Hepatocyte (in vitro differentiated cells): ENCODE measurements at regions not wholly inside any gene's neighbourhood (a gene's known extent, or its start where the extent isn't known, plus 50 kb on each side); places are given as distances from the start of the nearest gene placed in this dataset.

Experiments
- DNase-seq: peaks from one replicate; pipeline ENCODE4 v3.0.0-alpha.2; 2016; ENCODE audit warnings: low spot score
- H2AFZ ChIP-seq: fragments of 200-600 bp; sonication (generic); 2 replicates; pipeline ENCODE4 v1.6.0; 2016; ENCODE audit warnings: antibody characterized with exemption, mild to moderate bottlenecking
- H3K27ac ChIP-seq: fragments of 200-600 bp; sonication (generic); 2 replicates; pipeline ENCODE4 v1.5.1; 2016; ENCODE audit warnings: mild to moderate bottlenecking
- H3K27me3 ChIP-seq: fragments of 200-600 bp; sonication (generic); 2 replicates; pipeline ENCODE4 v1.6.1; 2016
- H3K36me3 ChIP-seq: fragments of 200-600 bp; sonication (generic); replicated peaks from 2 replicates; pipeline ENCODE4 v1.5.1; 2016; ENCODE audit warnings: low read depth; ENCODE audit not compliant: insufficient read depth
- H3K4me1 ChIP-seq: fragments of 200-600 bp; sonication (generic); 2 replicates; pipeline ENCODE4 v1.5.1; 2016; ENCODE audit warnings: mild to moderate bottlenecking, moderate library complexity; ENCODE audit not compliant: insufficient read depth
- H3K4me2 ChIP-seq: fragments of 200-600 bp; sonication (generic); 2 replicates; pipeline ENCODE4 v1.6.0; 2016
- H3K4me3 ChIP-seq: fragments of 200-600 bp; sonication (generic); 2 replicates; pipeline ENCODE4 v1.5.1; 2016; ENCODE audit warnings: mild to moderate bottlenecking
- H3K79me2 ChIP-seq: fragments of 200-600 bp; sonication (generic); 2 replicates; pipeline ENCODE4 v1.6.0; 2017; ENCODE audit warnings: mild to moderate bottlenecking
- H3K9me2 ChIP-seq: fragments of 200-600 bp; sonication (generic); replicated peaks from 2 replicates; pipeline ENCODE4 v1.6.0; 2017; ENCODE audit warnings: mild to moderate bottlenecking; ENCODE audit not compliant: insufficient read depth
- H3K9me3 ChIP-seq: fragments of 200-600 bp; sonication (generic); 2 replicates; pipeline ENCODE4 v1.5.1; 2016; ENCODE audit warnings: low read depth, mild to moderate bottlenecking
- H4K20me1 ChIP-seq: fragments of 200-600 bp; sonication (generic); 2 replicates; pipeline ENCODE4 v1.6.0; 2016; ENCODE audit warnings: mild to moderate bottlenecking; ENCODE audit not compliant: insufficient read depth, poor library complexity, severe bottlenecking
- EZH2 ChIP-seq: fragments of 200-600 bp; sonication (generic); IDR thresholded peaks from 2 replicates; pipeline ENCODE4 v1.6.1; 2016; ENCODE audit warnings: antibody characterized with exemption, mild to moderate bottlenecking, borderline replicate concordance
- EZH2phosphoT487 ChIP-seq: fragments of 200-600 bp; sonication (generic); IDR thresholded peaks from one replicate; pipeline ENCODE4 v1.6.1; 2018; ENCODE audit warnings: antibody characterized with exemption, mild to moderate bottlenecking, low read depth, moderate library complexity; ENCODE audit not compliant: unreplicated experiment, severe bottlenecking
- WGBS: methylation state at CpG from one replicate; pipeline ENCODE4 v1.1.6; 2016; ENCODE audit warnings: low lambda C conversion rate; ENCODE audit errors: missing lambda C conversion rate; 5-methylcytosine and 5-hydroxymethylcytosine counted together
- TF ChIP-seq, protein P1 (sequence below): fragments of 200-600 bp; sonication (generic); IDR thresholded peaks from 2 replicates; pipeline ENCODE4 v1.5.1; 2016; ENCODE audit warnings: antibody characterized with exemption, mild to moderate bottlenecking; ENCODE audit not compliant: poor library complexity

DNA sequence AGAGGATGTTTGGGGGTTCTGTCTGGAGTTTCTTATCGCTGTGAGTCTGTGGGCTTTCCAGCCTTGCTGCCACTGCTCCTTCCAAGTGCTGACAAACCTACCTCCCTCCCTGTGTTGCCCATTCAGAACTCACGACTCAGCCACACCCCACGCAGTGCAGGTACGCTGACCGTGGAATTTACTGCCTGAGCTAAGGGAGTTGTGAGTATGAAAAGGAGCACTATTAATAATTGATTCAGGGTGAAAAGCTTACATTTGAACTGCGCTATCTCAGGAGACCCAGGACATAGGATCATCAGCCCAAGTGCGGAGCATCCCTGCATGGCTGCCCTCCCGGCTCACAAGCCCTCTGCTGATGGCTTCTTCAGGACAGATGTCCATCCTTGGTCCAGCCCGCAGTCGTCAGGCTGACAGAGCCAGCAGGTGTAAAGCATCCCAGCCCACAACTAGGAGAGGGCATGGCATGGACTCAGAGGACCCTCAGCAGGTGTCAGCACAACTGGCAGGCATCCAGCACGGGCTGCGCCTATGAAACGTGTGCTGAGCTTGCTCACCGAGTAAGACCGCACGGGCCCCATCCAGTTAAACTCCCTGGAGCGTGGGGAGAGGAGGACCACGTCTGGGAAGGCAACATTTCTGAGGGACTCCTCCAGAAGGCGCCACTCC is 244.0 kb downstream of the COL4A1 start:
- Histone ChIP-seq H3K4me3 (no peak overlapping the region), H3K79me2 (no peaks in the 10 kb centered on the region), H3K9me3 (no peaks in the 10 kb centered on the region), H3K4me1 (no peaks in the 10 kb centered on the region), H4K20me1 (no peaks in the 10 kb centered on the region), H3K36me3 (no peaks in the 10 kb centered on the region), H3K27ac (peak overlapping the region; percentile 11), H3K9me2 (no peaks in the 10 kb centered on the region), H2AFZ (no peak overlapping the region), H3K27me3 (no peaks in the 10 kb centered on the region), H3K4me2 (no peak overlapping the region)
- no peak for TF ChIP-seq EZH2
- TF ChIP-seq, protein P1, sequence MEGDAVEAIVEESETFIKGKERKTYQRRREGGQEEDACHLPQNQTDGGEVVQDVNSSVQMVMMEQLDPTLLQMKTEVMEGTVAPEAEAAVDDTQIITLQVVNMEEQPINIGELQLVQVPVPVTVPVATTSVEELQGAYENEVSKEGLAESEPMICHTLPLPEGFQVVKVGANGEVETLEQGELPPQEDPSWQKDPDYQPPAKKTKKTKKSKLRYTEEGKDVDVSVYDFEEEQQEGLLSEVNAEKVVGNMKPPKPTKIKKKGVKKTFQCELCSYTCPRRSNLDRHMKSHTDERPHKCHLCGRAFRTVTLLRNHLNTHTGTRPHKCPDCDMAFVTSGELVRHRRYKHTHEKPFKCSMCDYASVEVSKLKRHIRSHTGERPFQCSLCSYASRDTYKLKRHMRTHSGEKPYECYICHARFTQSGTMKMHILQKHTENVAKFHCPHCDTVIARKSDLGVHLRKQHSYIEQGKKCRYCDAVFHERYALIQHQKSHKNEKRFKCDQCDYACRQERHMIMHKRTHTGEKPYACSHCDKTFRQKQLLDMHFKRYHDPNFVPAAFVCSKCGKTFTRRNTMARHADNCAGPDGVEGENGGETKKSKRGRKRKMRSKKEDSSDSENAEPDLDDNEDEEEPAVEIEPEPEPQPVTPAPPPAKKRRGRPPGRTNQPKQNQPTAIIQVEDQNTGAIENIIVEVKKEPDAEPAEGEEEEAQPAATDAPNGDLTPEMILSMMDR = no peak
- no peak for TF ChIP-seq EZH2phosphoT487
- 92% methylated on average over 19 of the region's 19 CpGs for WGBS
- DNase-seq = no peak

DNA sequence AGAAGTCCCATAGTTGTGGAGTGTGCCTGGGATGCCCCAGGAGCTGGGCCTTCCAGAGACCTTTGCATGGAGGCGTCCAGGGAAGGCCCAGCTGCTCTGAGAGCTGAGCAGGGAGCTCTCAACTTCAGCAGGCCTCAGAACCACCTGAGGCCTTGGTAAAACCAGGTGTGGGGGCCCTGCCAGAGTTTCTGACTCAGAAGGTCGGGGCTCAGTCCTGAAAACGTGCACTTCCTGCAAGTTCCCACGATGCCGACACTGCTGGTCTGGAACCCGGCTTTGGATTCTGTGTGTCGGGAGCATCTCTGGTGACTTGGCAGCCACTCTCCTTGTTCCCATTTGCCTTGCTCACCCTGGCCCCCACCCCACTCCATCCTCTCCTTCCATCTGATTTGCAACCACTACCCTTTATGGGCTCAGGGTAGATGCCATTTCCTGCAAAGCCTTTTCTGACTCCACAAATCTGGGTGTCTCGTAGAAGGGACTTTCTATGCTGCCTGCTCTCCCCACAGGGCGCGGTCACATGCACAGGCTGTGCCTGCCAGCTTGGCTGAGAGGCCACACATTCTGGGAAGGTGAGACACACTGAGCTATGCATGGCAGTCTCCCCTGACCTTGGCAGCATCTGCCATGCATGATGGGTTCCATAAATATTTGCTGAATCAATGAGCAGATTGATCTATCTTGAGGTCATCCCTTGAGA is 244.7 kb downstream of the COL4A1 start:
- Histone ChIP-seq H3K9me2 (no peaks in the 10 kb centered on the region), H3K4me1 (no peaks in the 10 kb centered on the region), H2AFZ (no peak overlapping the region), H3K4me2 (no peak overlapping the region), H3K27me3 (no peaks in the 10 kb centered on the region), H3K36me3 (no peaks in the 10 kb centered on the region), H3K27ac (no peak overlapping the region), H3K79me2 (no peaks in the 10 kb centered on the region), H4K20me1 (no peaks in the 10 kb centered on the region), H3K4me3 (no peak overlapping the region), H3K9me3 (no peaks in the 10 kb centered on the region)
- TF ChIP-seq, protein P1 = no peak
- TF ChIP-seq EZH2 = no peak
- TF ChIP-seq EZH2phosphoT487 = no peak
- DNase-seq = no peak
- 90% methylated on average over 10 of the region's 10 CpGs for WGBS

DNA sequence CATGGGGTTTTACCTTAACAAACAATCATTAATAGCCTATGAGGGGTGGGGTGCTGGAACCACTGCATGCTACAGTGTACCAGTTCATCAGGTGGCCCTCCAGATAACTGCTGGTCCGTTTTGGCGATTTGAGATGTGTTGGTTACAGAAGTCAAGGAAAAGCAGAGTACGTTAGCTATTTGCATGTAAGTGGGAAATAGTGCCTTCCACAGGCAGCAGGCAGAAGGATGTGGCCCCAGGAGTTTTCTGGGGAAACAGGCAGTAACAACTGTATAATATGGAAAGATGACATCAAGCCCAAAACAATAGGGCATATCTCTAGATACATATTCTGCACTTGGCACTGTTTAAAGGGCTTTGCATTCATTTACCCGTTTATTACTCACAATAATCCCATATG is 245.7 kb downstream of the COL4A1 start:
- DNase-seq = no peak
- Histone ChIP-seq H3K79me2 (no peaks in the 10 kb centered on the region), H2AFZ (no peak overlapping the region), H3K4me1 (no peaks in the 10 kb centered on the region), H3K4me3 (no peak overlapping the region), H3K27me3 (no peaks in the 10 kb centered on the region), H3K9me3 (no peaks in the 10 kb centered on the region), H3K4me2 (no peak overlapping the region), H3K27ac (no peak overlapping the region), H4K20me1 (no peaks in the 10 kb centered on the region), H3K36me3 (no peaks in the 10 kb centered on the region), H3K9me2 (no peaks in the 10 kb centered on the region)
- no peak for TF ChIP-seq EZH2
- TF ChIP-seq, protein P1 = no peak
- TF ChIP-seq EZH2phosphoT487 = no peak
- WGBS = 92% methylated on average over 4 of the region's 4 CpGs
